ENCODE measurements at regions not wholly inside any gene's neighbourhood (a gene's known extent, or its start where the extent isn't known, plus 50 kb on each side); places are given as distances from the start of the nearest gene placed in this dataset.

GRCh38 chr11:110955776-110956175 is 243.5 kb upstream of the ARHGAP20 start:
- H3K27me3 ChIP-seq (ENCODE audit: control insufficient read depth, insufficient read depth), result no peaks in the 10 kb centered on the region
- DNase-seq (no peak), ATAC-seq (no peak)
- no peak overlapping the region for H3K4me3 ChIP-seq (ENCODE audit: low read length)
- no peak overlapping the region for H3K27ac ChIP-seq (ENCODE audit: low read length)
- no peaks in the 10 kb centered on the region for H3K9me3 ChIP-seq (ENCODE audit: control insufficient read depth, low read length)
- WGBS, result 73% methylated on average over 2 of the region's 2 CpGs
- intact Hi-C loops (cut with DNase I), result no loop called here
- no peaks in the 10 kb centered on the region for H3K4me1 ChIP-seq (ENCODE audit: control insufficient read depth, insufficient read depth, low read length)

GRCh38 chr11:110951950-110952503 is 239.8 kb upstream of the ARHGAP20 start:
- WGBS, result 73% methylated on average over 4 of the region's 4 CpGs
- Histone ChIP-seq H3K4me3 (ENCODE audit: low read length) (no peak overlapping the region), H3K27me3 (ENCODE audit: control insufficient read depth, insufficient read depth) (no peaks in the 10 kb centered on the region), H3K9me3 (ENCODE audit: control insufficient read depth, low read length) (no peaks in the 10 kb centered on the region), H3K27ac (ENCODE audit: low read length) (no peak overlapping the region), H3K4me1 (ENCODE audit: control insufficient read depth, insufficient read depth, low read length) (peaks cover 2% of the 10 kb centered on the region)
- intact Hi-C loops (cut with DNase I), result no loop called here
- no peak for DNase-seq
- ATAC-seq, result no peak

- no peaks in the 10 kb centered on the region for H3K9me3 ChIP-seq (ENCODE audit: control insufficient read depth, low read length)
- no peaks in the 10 kb centered on the region for H3K27me3 ChIP-seq (ENCODE audit: control insufficient read depth, insufficient read depth)
- ATAC-seq, result no peak
- H3K4me3 ChIP-seq (ENCODE audit: low read length), result no peak overlapping the region
- intact Hi-C loops (cut with DNase I), result no loop called here
- peaks cover 2% of the 10 kb centered on the region for H3K4me1 ChIP-seq (ENCODE audit: control insufficient read depth, insufficient read depth, low read length)
- H3K27ac ChIP-seq (ENCODE audit: low read length), result no peak overlapping the region
- WGBS, result 65% methylated on average over 5 of the region's 5 CpGs
- no peak for DNase-seq
Measured at GRCh38 chr11:110951037-110951949, 239.1 kb upstream of the ARHGAP20 start.

GRCh38 chr11:110948112-110948511 is 235.9 kb upstream of the ARHGAP20 start:
- ATAC-seq (peak; percentile 65 to 85), DNase-seq (no peak)
- H3K27me3 ChIP-seq (ENCODE audit: control insufficient read depth, insufficient read depth), result no peaks in the 10 kb centered on the region
- H3K4me1 ChIP-seq (ENCODE audit: control insufficient read depth, insufficient read depth, low read length), result peaks cover 2% of the 10 kb centered on the region
- no peak overlapping the region for H3K4me3 ChIP-seq (ENCODE audit: low read length)
- H3K27ac ChIP-seq (ENCODE audit: low read length), result no peak overlapping the region
- WGBS, result 69% methylated on average over 3 of the region's 3 CpGs
- intact Hi-C loops (cut with DNase I), result loop anchor here in 1 of 4 donors (10.0 kb wide), 1 partner anchor 57 kb away; no protein-coding TSS in a partner anchor
- H3K9me3 ChIP-seq (ENCODE audit: control insufficient read depth, low read length), result no peaks in the 10 kb centered on the region

GRCh38 chr11:110947096-110947495 is 234.9 kb upstream of the ARHGAP20 start:
- no peaks in the 10 kb centered on the region for H3K27me3 ChIP-seq (ENCODE audit: control insufficient read depth, insufficient read depth)
- DNase-seq, result peak; percentile 42 to 49 (median 48)
- H3K9me3 ChIP-seq (ENCODE audit: control insufficient read depth, low read length), result no peaks in the 10 kb centered on the region
- WGBS, result 41% methylated on average over 3 of the region's 3 CpGs
- no peak overlapping the region for H3K4me3 ChIP-seq (ENCODE audit: low read length)
- no peak overlapping the region for H3K27ac ChIP-seq (ENCODE audit: low read length)
- H3K4me1 ChIP-seq (ENCODE audit: control insufficient read depth, insufficient read depth, low read length), result peaks cover 2% of the 10 kb centered on the region
- intact Hi-C loops (cut with DNase I), result loop anchor here in 1 of 4 donors (10.0 kb wide), 1 partner anchor 58 kb away; no protein-coding TSS in a partner anchor
- peak in 1 of 2 donors; percentile 66 for ATAC-seq

- no peaks in the 10 kb centered on the region for H3K27me3 ChIP-seq (ENCODE audit: control insufficient read depth, insufficient read depth)
- H3K9me3 ChIP-seq (ENCODE audit: control insufficient read depth, low read length), result no peaks in the 10 kb centered on the region
- no peak overlapping the region for H3K4me3 ChIP-seq (ENCODE audit: low read length)
- DNase-seq, result no peak
- intact Hi-C loops (cut with DNase I), result no loop called here
- ATAC-seq, result no peak
- WGBS, result 89% methylated on average over 2 of the region's 2 CpGs
- H3K4me1 ChIP-seq (ENCODE audit: control insufficient read depth, insufficient read depth, low read length), result peaks cover 2% of the 10 kb centered on the region
- no peak overlapping the region for H3K27ac ChIP-seq (ENCODE audit: low read length)
Measured at GRCh38 chr11:110939471-110939870, 227.2 kb upstream of the ARHGAP20 start.

GRCh38 chr11:110935018-110935640 is 222.9 kb upstream of the ARHGAP20 start:
- 80% methylated on average over 2 of the region's 2 CpGs for WGBS
- DNase-seq, result no peak
- H3K4me3 ChIP-seq (ENCODE audit: low read length), result no peak overlapping the region

GRCh38 chr11:110929129-110929528 is 216.9 kb upstream of the ARHGAP20 start:
- H3K4me1 ChIP-seq (ENCODE audit: control insufficient read depth, insufficient read depth, low read length), result no peaks in the 10 kb centered on the region
- no peaks in the 10 kb centered on the region for H3K9me3 ChIP-seq (ENCODE audit: control insufficient read depth, low read length)
- DNase-seq, result no peak
- intact Hi-C loops (cut with DNase I), result no loop called here
- no peak overlapping the region for H3K27ac ChIP-seq (ENCODE audit: low read length)
- H3K4me3 ChIP-seq (ENCODE audit: low read length), result no peak overlapping the region
- no peaks in the 10 kb centered on the region for H3K27me3 ChIP-seq (ENCODE audit: control insufficient read depth, insufficient read depth)
- 67% methylated on average over 1 of the region's 1 CpG for WGBS
- ATAC-seq, result no peak

More at GRCh38 chr11:110935018-110935640, 222.9 kb upstream of the ARHGAP20 start:
- H3K27me3 ChIP-seq (ENCODE audit: control insufficient read depth, insufficient read depth), result no peaks in the 10 kb centered on the region
- ATAC-seq, result no peak
- H3K9me3 ChIP-seq (ENCODE audit: control insufficient read depth, low read length), result no peaks in the 10 kb centered on the region
- H3K27ac ChIP-seq (ENCODE audit: low read length), result no peak overlapping the region
- intact Hi-C loops (cut with DNase I), result no loop called here
- peaks cover 2% of the 10 kb centered on the region for H3K4me1 ChIP-seq (ENCODE audit: control insufficient read depth, insufficient read depth, low read length)

- H3K4me1 ChIP-seq (ENCODE audit: control insufficient read depth, insufficient read depth, low read length), result no peaks in the 10 kb centered on the region
- H3K4me3 ChIP-seq (ENCODE audit: low read length), result no peak overlapping the region
- no peaks in the 10 kb centered on the region for H3K9me3 ChIP-seq (ENCODE audit: control insufficient read depth, low read length)
- ATAC-seq (no peak), DNase-seq (no peak)
- H3K27me3 ChIP-seq (ENCODE audit: control insufficient read depth, insufficient read depth), result no peaks in the 10 kb centered on the region
- intact Hi-C loops (cut with DNase I), result no loop called here
- no peak overlapping the region for H3K27ac ChIP-seq (ENCODE audit: low read length)
- WGBS, result 79% methylated on average over 2 of the region's 2 CpGs
Measured at GRCh38 chr11:110928391-110928790, 216.2 kb upstream of the ARHGAP20 start.

- peak; percentile 47 to 62 for ATAC-seq
- Histone ChIP-seq H3K27ac (ENCODE audit: low read length) (no peak overlapping the region), H3K4me3 (ENCODE audit: low read length) (no peak overlapping the region), H3K27me3 (ENCODE audit: control insufficient read depth, insufficient read depth) (no peaks in the 10 kb centered on the region), H3K4me1 (ENCODE audit: control insufficient read depth, insufficient read depth, low read length) (no peaks in the 10 kb centered on the region), H3K9me3 (ENCODE audit: control insufficient read depth, low read length) (no peaks in the 10 kb centered on the region)
- intact Hi-C loops (cut with DNase I), result no loop called here
- peak in 2 of 3 donors; percentile 18 to 47 for DNase-seq
- 56% methylated on average over 3 of the region's 3 CpGs for WGBS
Measured at GRCh38 chr11:110921742-110922521, 209.7 kb upstream of the ARHGAP20 start.

Data from right cardiac atrium (tissue), 5 donors.